ENCODE measurements at regions not wholly inside any gene's neighbourhood (a gene's known extent, or its start where the extent isn't known, plus 50 kb on each side); places are given as distances from the start of the nearest gene placed in this dataset.

- FAIRE-seq = no peak
These were observed 1078.1 kb upstream of the IGFBP7 start for GRCh38 chr4:58188316-58188715.

GRCh38 chr4:58175024-58175423, 1064.8 kb upstream of the IGFBP7 start:
- FAIRE-seq = no peak

- FAIRE-seq = no peak
These were observed 1056.3 kb upstream of the IGFBP7 start for GRCh38 chr4:58166490-58166889.

- no peak for FAIRE-seq
These were observed 1053.0 kb upstream of the IGFBP7 start for GRCh38 chr4:58163156-58163555.

DNA sequence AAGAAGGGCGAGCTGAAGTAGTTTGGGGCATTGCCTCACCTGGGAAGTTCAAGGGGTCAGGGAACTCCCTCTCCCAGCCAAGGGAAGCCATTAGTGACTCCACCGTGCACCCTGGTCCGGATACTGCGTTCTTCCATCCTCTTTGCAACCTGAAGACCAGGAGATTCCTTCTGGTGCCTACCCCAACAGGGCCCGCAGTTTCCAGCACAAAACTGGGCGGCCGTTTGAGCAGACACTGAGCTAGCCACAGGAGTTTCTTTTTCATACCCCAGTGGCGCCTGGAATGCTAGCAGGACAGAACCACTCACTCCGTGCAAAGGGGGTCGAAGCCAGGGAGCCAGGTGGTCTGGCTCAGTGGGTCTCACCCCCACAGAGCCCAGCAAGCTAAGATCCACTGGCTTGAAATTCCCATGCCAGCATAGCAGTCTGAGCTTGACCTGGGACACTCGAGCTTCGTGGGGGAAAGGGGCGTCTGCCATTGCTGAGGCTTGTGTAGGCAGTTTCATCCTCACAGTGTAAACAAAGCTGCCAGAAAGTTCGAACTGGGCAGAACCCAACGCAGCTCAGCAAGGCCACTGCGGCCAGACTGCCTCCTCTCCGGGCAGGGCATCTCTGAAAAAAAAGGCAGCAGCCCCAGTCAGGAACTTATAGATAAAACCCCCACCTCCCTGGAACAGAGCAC, 1039.4 kb upstream of the IGFBP7 start:
- no peak for FAIRE-seq

DNA sequence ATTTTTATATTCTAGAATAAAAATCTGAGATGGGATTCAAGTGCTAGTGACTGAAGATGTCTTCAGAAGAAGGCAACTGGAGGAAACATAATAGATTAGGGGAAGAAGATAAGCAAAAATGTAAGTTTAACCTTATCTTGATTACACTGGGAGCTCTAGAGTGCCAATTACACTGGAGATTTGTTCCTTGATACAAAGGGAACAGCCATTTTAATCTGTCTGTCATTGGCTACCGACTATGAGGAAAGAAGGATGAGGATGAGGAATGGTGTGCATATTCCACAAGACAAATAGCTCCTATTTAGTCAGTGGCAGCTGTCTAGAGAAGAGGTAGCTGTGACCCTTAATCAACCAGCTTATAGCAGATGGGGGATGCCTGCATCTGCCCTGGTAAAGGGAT, 1034.5 kb upstream of the IGFBP7 start:
- no peak for FAIRE-seq

- no peak for FAIRE-seq
These were observed 1028.8 kb upstream of the IGFBP7 start for GRCh38 chr4:58138786-58139668.

DNA sequence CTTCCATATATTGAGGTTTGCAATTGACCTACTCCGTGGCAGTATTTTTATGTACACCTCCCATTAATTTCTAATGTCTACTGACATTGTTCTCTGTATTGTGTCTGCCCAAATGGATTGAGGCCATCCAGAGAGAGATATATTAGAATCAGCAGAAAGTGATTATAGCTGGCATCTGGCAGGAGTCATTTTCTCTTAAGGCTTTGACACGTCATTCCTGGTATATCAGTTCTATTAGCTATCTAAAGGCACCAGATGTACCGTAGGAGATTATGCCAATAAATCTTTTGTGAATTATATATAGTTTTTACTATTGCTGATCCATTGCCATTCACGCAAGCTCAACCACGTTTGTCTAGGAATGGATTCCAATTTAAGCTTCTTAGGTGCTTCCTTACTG, 1026.4 kb upstream of the IGFBP7 start:
- no peak for FAIRE-seq

GRCh38 chr4:58127680-58128079, 1017.5 kb upstream of the IGFBP7 start:
- no peak for FAIRE-seq

DNA sequence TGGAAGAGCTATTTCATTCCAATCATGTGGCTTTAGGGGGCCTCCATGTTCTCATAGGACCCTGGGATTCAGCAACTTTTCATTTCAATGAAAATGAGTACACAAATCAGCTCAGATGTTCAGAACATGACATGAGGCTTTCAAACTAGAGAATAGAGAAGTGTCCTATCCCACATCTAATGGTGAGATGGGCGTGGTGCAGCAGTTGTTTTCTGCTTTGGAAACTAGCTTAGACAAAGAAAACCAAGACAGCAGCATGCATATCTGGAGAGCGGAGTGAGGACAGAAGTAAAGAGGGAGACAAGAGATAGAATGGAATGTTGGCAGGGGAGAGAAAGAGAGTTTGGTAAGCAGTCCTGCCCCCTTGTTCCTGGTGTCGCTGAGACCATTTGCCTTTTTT, 1009.1 kb upstream of the IGFBP7 start:
- FAIRE-seq = no peak

DNA sequence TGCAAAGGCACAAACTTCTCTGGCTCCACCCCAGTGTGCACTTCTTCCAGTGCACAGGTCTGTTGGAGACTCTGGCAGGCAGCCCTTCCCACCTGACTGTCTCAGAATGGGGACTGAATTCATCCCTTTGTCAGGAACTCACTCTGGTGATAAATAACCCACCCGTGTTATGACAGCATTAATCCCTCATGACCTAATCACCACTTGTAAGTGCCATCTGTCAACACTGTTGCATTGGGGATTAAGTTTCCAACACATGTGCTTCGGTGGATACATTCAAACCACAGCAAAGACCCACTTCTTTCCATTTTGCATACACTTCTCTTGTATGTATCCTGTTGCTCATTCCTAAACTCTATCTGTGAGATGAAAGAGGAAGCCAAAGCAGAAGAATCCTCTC, 1002.9 kb upstream of the IGFBP7 start:
- no peak for FAIRE-seq

GRCh38 chr4:58111818-58112217, 1001.6 kb upstream of the IGFBP7 start:
- no peak for FAIRE-seq

- FAIRE-seq = no peak
These were observed 983.2 kb upstream of the IGFBP7 start for GRCh38 chr4:58093352-58093751.

- no peak for FAIRE-seq
These were observed 980.4 kb upstream of the IGFBP7 start for GRCh38 chr4:58090539-58090938.

- no peak for FAIRE-seq
These were observed 971.2 kb upstream of the IGFBP7 start for GRCh38 chr4:58081356-58081755.

DNA sequence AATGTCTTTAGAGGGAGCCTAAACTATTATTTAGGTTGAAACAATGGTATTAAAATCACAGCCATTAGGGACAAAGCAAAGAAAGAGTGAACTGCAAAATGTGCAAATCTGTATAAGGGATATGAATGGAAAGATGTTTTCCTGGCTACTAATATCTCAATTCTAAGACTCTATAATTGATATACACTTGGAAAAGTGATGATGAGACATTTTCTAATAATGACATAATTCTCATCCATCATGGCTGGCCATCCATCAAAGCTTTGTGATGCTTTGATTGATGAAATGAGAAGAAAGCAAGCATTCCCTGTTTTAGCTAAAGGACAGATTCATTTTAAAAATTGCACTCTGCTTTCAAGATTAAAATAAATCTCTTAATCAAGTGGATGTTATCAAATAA, 965.5 kb upstream of the IGFBP7 start:
- no peak for FAIRE-seq

DNA sequence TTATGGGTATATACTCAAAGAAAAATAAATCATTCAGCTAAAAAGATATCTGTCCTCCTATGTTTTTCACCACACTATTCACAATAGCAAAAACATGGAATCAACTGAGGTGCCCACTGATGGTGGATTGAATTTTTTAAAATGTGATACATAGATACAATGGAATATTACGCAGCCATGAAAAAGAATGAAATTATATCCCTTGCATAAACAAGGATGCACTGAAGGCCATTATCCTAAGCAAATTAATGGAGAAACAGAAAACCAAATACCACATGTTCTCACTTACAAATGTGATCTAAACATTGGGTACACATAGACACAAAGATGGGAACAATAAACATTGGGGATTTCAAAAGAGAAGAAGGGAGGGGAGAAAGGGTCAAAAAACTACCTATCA, 964.2 kb upstream of the IGFBP7 start:
- FAIRE-seq = no peak

GRCh38 chr4:58070726-58071125, 960.5 kb upstream of the IGFBP7 start:
- no peak for FAIRE-seq

DNA sequence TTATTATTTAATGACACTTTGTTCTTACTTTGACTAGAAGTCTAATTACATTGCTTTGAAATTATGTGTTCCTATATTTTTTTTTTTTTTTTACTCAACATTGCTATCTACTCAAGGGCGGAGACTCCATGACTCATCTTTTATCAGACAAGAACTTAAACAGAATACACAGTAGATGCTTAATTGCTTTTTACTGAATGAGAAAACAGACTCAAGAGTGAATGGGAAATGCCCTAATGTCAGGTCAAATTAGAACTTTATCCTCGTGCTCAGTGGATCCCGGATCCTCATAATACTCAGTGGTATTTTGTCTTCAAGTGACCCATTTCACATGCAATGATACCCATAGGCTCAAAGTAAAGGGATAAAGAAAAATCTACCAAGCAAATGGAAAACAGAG, 954.5 kb upstream of the IGFBP7 start:
- FAIRE-seq = no peak

DNA sequence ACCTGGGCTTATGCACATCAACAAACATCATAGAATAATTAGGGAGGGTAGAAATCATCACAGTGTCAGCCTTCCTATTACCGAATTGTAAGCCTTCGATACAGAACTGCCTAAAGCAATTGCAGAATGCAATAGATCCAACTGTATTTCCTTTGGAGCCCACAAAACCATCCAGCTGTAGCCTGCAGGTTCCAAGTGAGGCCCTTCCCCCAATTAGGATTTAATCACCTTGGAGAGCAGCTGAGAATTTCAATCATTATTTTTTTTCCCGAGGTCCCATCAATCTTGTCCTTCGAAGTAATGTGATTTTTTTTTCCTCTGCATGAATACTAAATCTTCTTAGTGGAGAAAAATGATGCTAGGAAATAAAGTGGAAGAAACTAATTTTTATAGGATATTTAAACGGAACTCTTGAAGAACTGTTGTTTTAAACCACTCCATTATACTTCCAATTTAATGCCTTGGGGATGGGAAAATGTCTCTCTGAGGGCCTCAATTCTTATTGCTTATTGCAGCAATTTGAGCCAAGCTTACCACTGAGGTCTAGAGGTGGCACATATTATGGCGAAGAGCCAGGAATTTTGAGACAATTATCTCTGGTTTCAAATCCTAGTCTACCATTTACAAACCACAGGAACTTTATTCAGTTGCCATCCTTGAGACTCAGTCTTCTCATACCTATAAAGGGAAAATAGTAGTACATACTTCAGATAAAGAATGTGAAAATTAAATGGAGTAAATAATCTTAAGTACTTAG, 953.4 kb upstream of the IGFBP7 start:
- no peak for FAIRE-seq

DNA sequence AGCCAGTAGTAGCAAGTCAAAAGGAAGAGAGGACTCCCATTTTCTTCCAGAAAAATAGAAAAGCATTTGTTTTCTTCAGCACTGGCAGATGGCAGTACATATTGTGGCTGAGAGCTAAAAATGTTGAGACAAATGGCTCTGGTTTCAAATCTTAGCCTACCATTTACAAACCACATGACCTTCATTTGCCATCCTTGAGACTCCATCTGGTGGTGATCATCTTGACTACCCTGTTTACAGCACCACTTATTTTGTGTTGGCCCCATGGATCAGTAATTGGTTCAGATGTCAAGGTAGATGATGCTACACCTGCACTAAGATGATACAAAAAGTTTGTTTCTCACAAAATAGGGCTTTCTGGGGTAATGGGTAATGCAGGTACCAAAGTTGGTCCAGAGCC, 951.8 kb upstream of the IGFBP7 start:
- no peak for FAIRE-seq

- FAIRE-seq = no peak
These were observed 940.3 kb upstream of the IGFBP7 start for GRCh38 chr4:58050439-58050838.

DNA sequence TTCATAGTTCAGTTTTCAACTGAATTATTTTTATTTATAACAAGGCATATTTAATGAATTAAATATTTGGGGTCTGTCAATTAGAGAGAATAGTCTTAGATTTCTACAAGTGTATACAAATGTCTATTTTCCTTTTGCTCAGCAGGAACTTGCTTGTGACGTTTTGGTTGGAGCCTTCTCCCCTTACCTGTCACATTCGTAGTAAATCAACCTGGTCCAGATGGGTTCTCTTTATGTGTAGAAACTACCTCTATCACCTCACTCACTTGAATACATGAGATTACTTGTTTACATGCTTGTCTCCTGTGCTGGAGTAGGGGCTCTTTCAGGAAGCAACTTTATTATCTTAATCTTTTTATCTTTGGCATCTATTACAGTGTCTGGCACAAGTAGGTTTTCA, 938.3 kb upstream of the IGFBP7 start:
- no peak for FAIRE-seq

- no peak for FAIRE-seq
These were observed 932.0 kb upstream of the IGFBP7 start for GRCh38 chr4:58042176-58042575.

All from TTC549 (cell line).